ENCODE measurements at regions not wholly inside any gene's neighbourhood (a gene's known extent, or its start where the extent isn't known, plus 50 kb on each side); places are given as distances from the start of the nearest gene placed in this dataset.

DNA sequence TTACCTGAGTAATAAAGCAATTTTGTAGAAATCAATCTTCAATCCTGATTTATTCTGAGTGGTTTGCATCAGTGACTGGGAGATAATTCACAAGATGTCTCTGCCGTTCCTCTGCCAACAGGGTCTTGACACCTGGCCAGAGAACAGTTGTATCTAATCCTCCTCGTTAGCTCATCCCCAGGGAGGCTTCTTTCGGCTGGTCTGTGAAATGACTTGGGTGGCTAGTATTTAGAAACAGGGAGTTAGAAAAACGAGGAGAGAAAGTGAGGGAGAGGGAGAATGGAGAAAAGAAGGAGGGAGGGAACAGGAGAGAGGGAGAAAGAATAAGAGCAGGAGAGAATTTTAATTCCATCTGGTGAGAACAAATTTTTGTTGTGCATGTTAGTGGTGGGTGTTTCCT, 600.2 kb upstream of the TLE4 start:
- TF ChIP-seq POLR2A (IDR thresholded peaks at IDR 0.05), result no peak
- TF ChIP-seq, protein P1, sequence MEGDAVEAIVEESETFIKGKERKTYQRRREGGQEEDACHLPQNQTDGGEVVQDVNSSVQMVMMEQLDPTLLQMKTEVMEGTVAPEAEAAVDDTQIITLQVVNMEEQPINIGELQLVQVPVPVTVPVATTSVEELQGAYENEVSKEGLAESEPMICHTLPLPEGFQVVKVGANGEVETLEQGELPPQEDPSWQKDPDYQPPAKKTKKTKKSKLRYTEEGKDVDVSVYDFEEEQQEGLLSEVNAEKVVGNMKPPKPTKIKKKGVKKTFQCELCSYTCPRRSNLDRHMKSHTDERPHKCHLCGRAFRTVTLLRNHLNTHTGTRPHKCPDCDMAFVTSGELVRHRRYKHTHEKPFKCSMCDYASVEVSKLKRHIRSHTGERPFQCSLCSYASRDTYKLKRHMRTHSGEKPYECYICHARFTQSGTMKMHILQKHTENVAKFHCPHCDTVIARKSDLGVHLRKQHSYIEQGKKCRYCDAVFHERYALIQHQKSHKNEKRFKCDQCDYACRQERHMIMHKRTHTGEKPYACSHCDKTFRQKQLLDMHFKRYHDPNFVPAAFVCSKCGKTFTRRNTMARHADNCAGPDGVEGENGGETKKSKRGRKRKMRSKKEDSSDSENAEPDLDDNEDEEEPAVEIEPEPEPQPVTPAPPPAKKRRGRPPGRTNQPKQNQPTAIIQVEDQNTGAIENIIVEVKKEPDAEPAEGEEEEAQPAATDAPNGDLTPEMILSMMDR (IDR thresholded peaks at IDR 0.05), result no peak
- Histone ChIP-seq H3K4me3 (no peak overlapping the region), H3K4me1 (no peaks in the 10 kb centered on the region), H3K36me3 (ENCODE audit: low read depth, missing control alignments) (no peaks in the 10 kb centered on the region), H3K27me3 (no peaks in the 10 kb centered on the region), H3K27ac (no peak overlapping the region), H3K9me3 (no peaks in the 10 kb centered on the region)
- intact Hi-C loops (cut with DNase I; ENCODE audit: low total_unique reads), result no loop called here
- 24 to 30% methylated on average over 4 of the region's 4 CpGs for WGBS, 2 donors
- DNase-seq, result no peak

DNA sequence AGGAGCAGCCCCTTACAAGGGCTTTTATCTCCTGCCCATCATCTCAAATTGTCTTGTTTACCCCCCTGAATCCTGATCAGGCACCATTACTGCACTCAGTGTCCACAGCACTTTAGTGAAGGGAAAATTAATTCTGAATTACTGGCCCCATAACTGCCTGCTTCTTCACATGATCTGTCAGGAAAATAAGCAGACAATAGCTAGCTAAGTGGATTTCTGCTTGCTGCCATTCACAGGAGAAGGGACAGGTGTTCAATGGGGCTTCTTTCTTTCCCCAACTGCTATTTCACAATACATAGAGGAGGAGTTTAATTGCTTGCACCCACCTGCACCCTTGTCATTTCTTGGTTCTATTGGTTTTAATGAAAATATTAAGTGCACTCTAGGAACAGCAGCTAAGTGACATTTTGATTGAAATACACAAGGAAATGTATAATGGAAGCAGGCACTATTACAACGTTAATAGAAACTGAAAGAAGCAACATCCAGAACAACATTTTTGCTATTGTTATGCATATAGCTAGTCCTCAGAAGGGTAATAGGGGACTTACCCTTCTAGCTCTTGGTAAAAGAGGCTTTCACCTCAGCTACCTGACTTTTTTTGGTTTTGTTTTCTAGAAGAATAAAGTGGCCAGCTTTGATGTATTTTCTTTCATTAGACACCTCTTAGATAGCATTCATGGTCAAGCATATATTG, 599.3 kb upstream of the TLE4 start:
- Histone ChIP-seq H3K27me3 (no peaks in the 10 kb centered on the region), H3K4me3 (no peak overlapping the region), H3K4me1 (no peaks in the 10 kb centered on the region), H3K36me3 (ENCODE audit: low read depth, missing control alignments) (no peaks in the 10 kb centered on the region), H3K9me3 (no peaks in the 10 kb centered on the region), H3K27ac (no peak overlapping the region)
- WGBS, 2 donors, result 22 to 40% methylated on average over 1 of the region's 1 CpG
- TF ChIP-seq, protein P1 (IDR thresholded peaks at IDR 0.05), result no peak
- TF ChIP-seq POLR2A (IDR thresholded peaks at IDR 0.05), result no peak
- DNase-seq, result no peak
- intact Hi-C loops (cut with DNase I; ENCODE audit: low total_unique reads), result no loop called here

DNA sequence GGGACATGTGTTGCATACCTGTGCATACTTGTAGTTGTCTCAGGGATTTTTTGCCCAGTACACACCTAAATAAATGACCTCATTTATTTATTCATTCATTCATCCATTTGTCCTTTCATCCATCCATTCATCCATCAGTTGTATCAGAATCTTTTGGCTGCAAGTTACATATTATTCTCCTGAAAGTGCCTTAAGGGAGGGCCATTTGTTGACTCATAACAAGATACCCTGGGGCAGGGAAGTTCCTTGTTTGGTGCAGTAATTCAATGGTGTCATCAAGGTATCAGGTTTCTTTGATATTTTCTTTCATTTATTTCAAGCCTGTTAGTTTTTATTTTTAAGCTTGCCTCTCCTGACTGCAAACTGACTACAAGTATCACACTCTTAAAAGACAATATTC, 597.9 kb upstream of the TLE4 start:
- H3K4me1 ChIP-seq, result no peaks in the 10 kb centered on the region
- no peak overlapping the region for H3K4me3 ChIP-seq
- no peaks in the 10 kb centered on the region for H3K27me3 ChIP-seq
- no peak for DNase-seq
- no peak for TF ChIP-seq POLR2A (IDR thresholded peaks at IDR 0.05)
- TF ChIP-seq, protein P1 (IDR thresholded peaks at IDR 0.05), result no peak
- H3K36me3 ChIP-seq (ENCODE audit: low read depth, missing control alignments), result no peaks in the 10 kb centered on the region
- no peaks in the 10 kb centered on the region for H3K9me3 ChIP-seq
- no peak overlapping the region for H3K27ac ChIP-seq
- intact Hi-C loops (cut with DNase I; ENCODE audit: low total_unique reads), result no loop called here

DNA sequence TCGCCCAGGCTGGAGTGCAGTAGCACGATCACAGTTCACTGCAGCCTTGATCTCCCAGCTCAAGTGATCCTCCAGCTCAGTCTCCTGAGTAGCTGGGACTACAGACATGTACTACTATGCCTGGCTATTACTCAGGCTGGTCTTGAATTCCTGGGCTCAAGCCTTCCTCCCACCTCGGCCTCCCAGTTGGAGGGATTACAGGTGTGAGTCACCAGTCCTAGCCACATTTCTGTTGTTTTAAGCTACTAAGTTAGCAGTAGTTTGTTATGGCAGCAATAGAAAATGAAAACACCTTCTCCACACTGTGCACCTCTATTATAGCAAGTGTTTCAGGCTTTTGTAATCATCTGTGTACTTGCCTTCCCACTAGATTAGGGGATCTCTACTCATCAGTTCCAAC, 588.9 kb upstream of the TLE4 start:
- 92 to 100% methylated on average over 2 to 3 of the region's 3 CpGs for WGBS, 2 donors
- no peak overlapping the region for H3K27ac ChIP-seq
- no peak for DNase-seq
- H3K36me3 ChIP-seq (ENCODE audit: low read depth, missing control alignments), result no peaks in the 10 kb centered on the region
- intact Hi-C loops (cut with DNase I; ENCODE audit: low total_unique reads), result no loop called here
- no peaks in the 10 kb centered on the region for H3K4me1 ChIP-seq
- H3K27me3 ChIP-seq, result no peaks in the 10 kb centered on the region
- H3K9me3 ChIP-seq, result no peaks in the 10 kb centered on the region
- TF ChIP-seq, protein P1 (IDR thresholded peaks at IDR 0.05), result no peak
- TF ChIP-seq POLR2A (IDR thresholded peaks at IDR 0.05), result no peak
- H3K4me3 ChIP-seq, result no peak overlapping the region

DNA sequence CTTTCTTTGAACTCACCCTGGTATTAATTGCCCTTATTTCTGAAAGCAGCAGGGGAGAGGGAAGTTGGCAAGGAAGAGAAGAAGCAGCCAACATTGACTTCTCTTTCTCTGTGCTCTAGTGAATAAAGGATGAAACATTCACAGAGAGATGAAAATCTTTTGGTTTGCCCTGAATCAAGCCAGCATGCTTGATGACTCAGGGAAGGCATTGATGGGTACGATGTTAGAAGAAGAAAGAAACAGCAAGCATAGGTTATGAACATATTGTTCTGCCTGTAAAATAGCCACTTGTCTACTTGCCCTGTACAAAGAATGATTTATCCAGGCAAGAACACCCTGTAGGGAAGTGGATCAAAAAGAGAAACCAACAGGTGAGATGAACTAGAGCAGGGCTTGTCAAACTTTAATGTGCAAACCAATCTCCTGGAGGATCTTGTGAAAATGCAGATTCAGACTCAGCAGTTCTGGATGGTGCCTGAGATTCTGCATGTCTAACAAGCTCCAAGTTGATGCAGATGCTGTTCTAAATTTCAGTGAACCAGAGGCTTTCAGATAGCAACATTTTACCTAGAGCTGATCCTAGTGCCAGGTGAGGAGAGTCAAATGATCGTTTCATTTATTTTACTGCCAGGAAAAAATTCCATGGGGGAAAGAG, 586.6 kb upstream of the TLE4 start:
- TF ChIP-seq POLR2A (IDR thresholded peaks at IDR 0.05), result no peak
- TF ChIP-seq, protein P1 (IDR thresholded peaks at IDR 0.05), result no peak
- Histone ChIP-seq H3K36me3 (ENCODE audit: low read depth, missing control alignments) (no peaks in the 10 kb centered on the region), H3K27ac (no peak overlapping the region), H3K9me3 (no peaks in the 10 kb centered on the region), H3K27me3 (no peaks in the 10 kb centered on the region), H3K4me1 (no peaks in the 10 kb centered on the region), H3K4me3 (no peak overlapping the region)
- WGBS, 2 donors, result 32 to 60% methylated on average over 2 of the region's 2 CpGs
- intact Hi-C loops (cut with DNase I; ENCODE audit: low total_unique reads), result no loop called here
- DNase-seq, result no peak

Measured in testis (tissue), 2 donors.